Calu3 (cell line): ENCODE measurements at regions not wholly inside any gene's neighbourhood (a gene's known extent, or its start where the extent isn't known, plus 50 kb on each side); places are given as distances from the start of the nearest gene placed in this dataset.
"Not testable (repeated sequence)": the region's sequence is repeated elsewhere in the genome, so short reads cannot be mapped to it uniquely, and the experiment has no call there.

Experiments
- BruUV-seq: library from RNA; stranded (reverse); fragments of 400-500 nt; replicated peaks from 2 replicates; lab custom pipeline; 2021; lab: Mats Ljungman, UMichigan
- CTCF ChIA-PET: fragments of 300-600 bp; sonication (Branson Sonifier 250); formaldehyde crosslinking; loops from one replicate; lab custom pipeline; 2022; ENCODE audit warnings: antibody characterized with exemption; lab: Charles Lee
- DNase-seq: peaks from one replicate; pipeline ENCODE4 v3.0.0; 2022
- H3K27ac Mint-ChIP-seq: one replicate; pipeline ENCODE4 v1.8.0; 2022; ENCODE audit warnings: mixed read lengths; ENCODE audit not compliant: unreplicated experiment
- H3K27me3 Mint-ChIP-seq: one replicate; pipeline ENCODE4 v1.8.0; 2022; ENCODE audit warnings: mixed read lengths; ENCODE audit not compliant: unreplicated experiment
- H3K36me3 Mint-ChIP-seq: one replicate; pipeline ENCODE4 v1.8.0; 2022; ENCODE audit warnings: mild to moderate bottlenecking, moderate library complexity, mixed read lengths; ENCODE audit not compliant: insufficient read depth, unreplicated experiment
- H3K4me1 Mint-ChIP-seq: one replicate; pipeline ENCODE4 v1.8.0; 2022; ENCODE audit warnings: mild to moderate bottlenecking, low read depth, mixed read lengths; ENCODE audit not compliant: unreplicated experiment
- H3K4me3 Mint-ChIP-seq: one replicate; pipeline ENCODE4 v1.8.0; 2022; ENCODE audit warnings: mild to moderate bottlenecking, low read depth, moderate library complexity, mixed read lengths; ENCODE audit not compliant: unreplicated experiment
- H3K9me3 Mint-ChIP-seq: one replicate; pipeline ENCODE4 v1.8.0; 2022; ENCODE audit warnings: low read depth, mixed read lengths; ENCODE audit not compliant: unreplicated experiment
- intact Hi-C: fragments of 100-400 bp; cut with micrococcal nuclease; formaldehyde crosslinking; loops from one replicate; pipeline ENCODE4 v1.10.0; 2022; ENCODE audit not compliant: unreplicated experiment
- TF ChIP-seq, protein P1 (sequence below): fragments of 200-600 bp; IDR thresholded peaks from one replicate; pipeline ENCODE4 v1.8.0; 2022; ENCODE audit warnings: antibody characterized with exemption; ENCODE audit not compliant: unreplicated experiment

DNA sequence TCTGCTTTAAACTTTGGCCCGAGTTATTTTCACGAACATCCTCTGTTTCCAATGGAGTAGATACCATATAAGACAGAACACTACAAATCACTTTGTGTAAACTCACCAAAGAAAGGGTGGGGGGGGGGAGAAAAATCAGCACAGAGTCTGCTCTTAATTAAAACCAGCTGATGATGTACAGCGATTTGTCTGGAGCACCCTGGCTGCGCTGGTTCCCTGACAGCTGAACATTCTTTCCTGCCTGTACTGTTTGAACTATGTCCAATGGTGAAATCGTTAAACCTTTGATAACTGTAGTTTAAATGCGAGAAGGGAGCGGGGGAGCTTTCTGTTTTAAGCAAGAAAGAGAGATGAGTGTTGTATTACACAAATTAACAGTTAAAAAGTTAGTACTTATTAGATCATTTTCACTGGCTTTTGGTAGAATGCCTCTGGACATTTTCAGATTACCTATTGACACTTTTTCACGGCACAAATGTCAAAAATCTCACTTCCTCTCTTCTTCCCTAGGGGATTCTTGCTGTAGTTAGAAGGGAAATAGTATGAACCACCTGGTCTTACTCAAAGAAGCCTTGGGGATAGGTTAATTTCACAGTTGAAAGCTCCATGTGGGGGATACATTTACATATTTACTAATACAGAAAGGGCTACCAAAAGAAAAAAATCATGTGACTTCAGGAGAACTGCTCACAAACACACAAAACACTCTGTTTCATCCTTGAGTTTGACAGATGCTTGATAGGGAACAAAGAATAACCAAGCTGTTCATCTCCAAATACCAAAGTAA, 140.2 kb upstream of the RUNX1 start:
- Mint-ChIP-seq H3K4me3 (no peak overlapping the region), H3K36me3 (no peaks in the 10 kb centered on the region), H3K4me1 (peaks cover 25% of the 10 kb centered on the region), H3K27me3 (no peaks in the 10 kb centered on the region), H3K9me3 (peaks cover 12% of the 10 kb centered on the region), H3K27ac (peak overlapping the region; percentile 75)
- DNase-seq: no peak
- CTCF ChIA-PET: interaction anchor here (1.3 kb wide), 1 partner anchor 51 kb away, joined by 4 read pairs; no protein-coding TSS in a partner anchor
- no TSS peak for BruUV-seq
- intact Hi-C loops: no loop called here
- TF ChIP-seq, protein P1, sequence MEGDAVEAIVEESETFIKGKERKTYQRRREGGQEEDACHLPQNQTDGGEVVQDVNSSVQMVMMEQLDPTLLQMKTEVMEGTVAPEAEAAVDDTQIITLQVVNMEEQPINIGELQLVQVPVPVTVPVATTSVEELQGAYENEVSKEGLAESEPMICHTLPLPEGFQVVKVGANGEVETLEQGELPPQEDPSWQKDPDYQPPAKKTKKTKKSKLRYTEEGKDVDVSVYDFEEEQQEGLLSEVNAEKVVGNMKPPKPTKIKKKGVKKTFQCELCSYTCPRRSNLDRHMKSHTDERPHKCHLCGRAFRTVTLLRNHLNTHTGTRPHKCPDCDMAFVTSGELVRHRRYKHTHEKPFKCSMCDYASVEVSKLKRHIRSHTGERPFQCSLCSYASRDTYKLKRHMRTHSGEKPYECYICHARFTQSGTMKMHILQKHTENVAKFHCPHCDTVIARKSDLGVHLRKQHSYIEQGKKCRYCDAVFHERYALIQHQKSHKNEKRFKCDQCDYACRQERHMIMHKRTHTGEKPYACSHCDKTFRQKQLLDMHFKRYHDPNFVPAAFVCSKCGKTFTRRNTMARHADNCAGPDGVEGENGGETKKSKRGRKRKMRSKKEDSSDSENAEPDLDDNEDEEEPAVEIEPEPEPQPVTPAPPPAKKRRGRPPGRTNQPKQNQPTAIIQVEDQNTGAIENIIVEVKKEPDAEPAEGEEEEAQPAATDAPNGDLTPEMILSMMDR: no peak

DNA sequence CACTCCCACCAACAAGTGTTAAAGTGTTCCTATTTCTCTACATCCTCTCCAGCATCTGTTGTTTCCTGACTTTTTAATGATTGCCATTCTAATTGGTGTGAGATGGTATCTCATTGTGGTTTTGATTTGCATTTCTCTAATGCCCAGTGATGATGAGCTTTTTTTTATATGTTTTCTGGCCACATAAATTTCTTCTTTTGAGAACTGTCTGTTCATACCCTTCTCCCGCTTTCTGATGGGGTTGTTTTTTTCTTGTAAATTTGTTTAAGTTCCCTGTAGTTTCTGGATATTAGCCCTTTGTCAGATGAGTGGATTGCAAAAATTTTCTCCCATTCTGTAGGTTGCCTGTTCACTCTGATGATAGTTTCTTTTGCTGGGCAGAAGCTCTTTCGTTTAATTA, 134.3 kb upstream of the RUNX1 start:
- H3K36me3 Mint-ChIP-seq, H3K27me3 Mint-ChIP-seq, CTCF ChIA-PET, DNase-seq, H3K4me3 Mint-ChIP-seq, H3K27ac Mint-ChIP-seq, intact Hi-C loops, H3K9me3 Mint-ChIP-seq, BruUV-seq: not testable (repeated sequence)
- peaks cover 29% of the 10 kb centered on the region for H3K4me1 Mint-ChIP-seq

DNA sequence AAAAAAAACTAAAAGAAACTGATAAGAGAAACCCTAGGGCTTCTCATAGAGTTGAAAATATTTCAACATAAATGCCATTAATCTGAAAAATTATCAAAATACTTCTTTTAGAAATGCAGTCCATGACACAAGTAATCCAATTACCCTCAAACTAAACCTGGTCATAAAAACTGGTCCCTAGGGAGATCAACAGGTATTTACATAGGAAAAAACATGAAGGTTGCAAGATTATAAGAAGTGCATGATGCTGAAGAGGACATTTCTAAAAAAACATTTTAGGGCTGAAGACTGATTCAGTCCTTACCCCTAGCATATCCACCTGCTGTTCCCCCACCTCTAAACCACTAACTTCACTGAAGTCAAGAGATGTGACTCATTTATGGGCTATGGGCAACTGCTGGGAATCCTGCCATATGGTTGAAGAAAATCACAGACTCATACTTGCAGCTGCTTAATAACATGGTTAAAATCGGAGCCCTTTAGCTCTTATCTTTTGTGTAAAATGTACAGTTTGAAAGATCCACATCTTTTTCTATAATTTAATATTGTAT, 131.0 kb upstream of the RUNX1 start:
- CTCF ChIA-PET: no interaction called here
- Mint-ChIP-seq H3K4me1 (peaks cover 34% of the 10 kb centered on the region), H3K36me3 (peaks cover 5% of the 10 kb centered on the region), H3K27me3 (no peaks in the 10 kb centered on the region), H3K9me3 (peaks cover 13% of the 10 kb centered on the region), H3K27ac (no peak overlapping the region), H3K4me3 (no peak overlapping the region)
- DNase-seq: peak; percentile 11
- intact Hi-C loops: no loop called here
- TF ChIP-seq, protein P1: no peak
- no TSS peak for BruUV-seq

DNA sequence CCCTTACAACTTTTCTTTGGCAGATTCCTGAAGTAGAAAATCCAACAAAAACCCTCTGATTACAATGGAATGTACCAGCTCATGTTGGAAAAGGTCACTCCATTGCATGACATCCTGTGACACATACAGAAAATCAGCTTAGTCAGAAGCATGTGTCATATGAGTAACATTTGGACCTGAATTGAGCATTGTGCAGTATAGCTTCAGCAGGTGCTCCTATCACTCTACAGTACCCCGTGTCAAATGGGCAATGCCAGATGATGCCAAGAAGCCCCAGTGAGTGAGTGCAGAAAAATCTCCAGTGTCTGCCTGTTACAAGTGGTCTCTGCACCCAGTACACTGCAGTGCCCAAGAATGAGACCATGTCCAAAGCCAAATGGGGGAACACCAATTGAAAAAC, 129.7 kb upstream of the RUNX1 start:
- peaks cover 34% of the 10 kb centered on the region for H3K4me1 Mint-ChIP-seq
- peaks cover 9% of the 10 kb centered on the region for H3K9me3 Mint-ChIP-seq
- CTCF ChIA-PET: no interaction called here
- intact Hi-C loops: no loop called here
- no peaks in the 10 kb centered on the region for H3K27me3 Mint-ChIP-seq
- H3K4me3 Mint-ChIP-seq: no peak overlapping the region
- peaks cover 5% of the 10 kb centered on the region for H3K36me3 Mint-ChIP-seq
- no TSS peak for BruUV-seq
- TF ChIP-seq, protein P1: no peak
- DNase-seq: no peak
- H3K27ac Mint-ChIP-seq: peak overlapping the region; percentile 87

DNA sequence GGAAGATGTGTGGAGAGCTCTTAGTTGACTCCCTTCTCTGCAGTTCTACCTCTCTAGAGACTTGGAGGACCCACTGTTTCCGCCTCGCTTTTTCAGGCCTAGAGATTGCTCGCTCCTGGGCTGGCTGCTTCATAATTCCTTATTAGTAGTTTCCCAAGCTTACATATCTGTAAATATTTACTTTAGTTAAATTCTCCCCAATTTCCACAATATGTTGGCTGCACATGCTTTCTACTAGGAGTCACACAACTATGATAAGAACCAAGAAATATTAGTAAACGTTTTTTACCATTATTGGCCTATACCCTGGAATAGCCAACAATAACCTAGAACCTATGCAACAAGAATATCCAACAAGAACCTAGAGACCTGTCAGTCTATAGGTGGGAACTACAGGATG, 129.0 kb upstream of the RUNX1 start:
- Mint-ChIP-seq H3K27me3 (no peaks in the 10 kb centered on the region), H3K4me1 (peaks cover 34% of the 10 kb centered on the region), H3K36me3 (peaks cover 5% of the 10 kb centered on the region), H3K4me3 (no peak overlapping the region), H3K9me3 (peaks cover 9% of the 10 kb centered on the region), H3K27ac (peak overlapping the region; percentile 87)
- no peak for DNase-seq
- BruUV-seq: no TSS peak
- intact Hi-C loops: no loop called here
- TF ChIP-seq, protein P1: no peak
- CTCF ChIA-PET: no interaction called here
